ENCODE measurements at regions not wholly inside any gene's neighbourhood (a gene's known extent, or its start where the extent isn't known, plus 50 kb on each side); places are given as distances from the start of the nearest gene placed in this dataset.

GRCh38 chr11:128036556-128037093, 550.7 kb downstream of the ETS1 start:
- no peak for DNase-seq (ENCODE audit: low read depth in 2 of 2)

GRCh38 chr11:128036006-128036405, 551.4 kb downstream of the ETS1 start:
- DNase-seq (ENCODE audit: low read depth in 2 of 2) = no peak

- peak; percentile 54 to 56 for DNase-seq (ENCODE audit: low read depth in 2 of 2)
Observed at GRCh38 chr11:128031538-128032134, 555.7 kb downstream of the ETS1 start.

- DNase-seq (ENCODE audit: low read depth in 2 of 2) = no peak
Observed at GRCh38 chr11:128029219-128029722, 558.1 kb downstream of the ETS1 start.

GRCh38 chr11:128026596-128026995, 560.8 kb downstream of the ETS1 start:
- peak; percentile 67 to 69 for DNase-seq (ENCODE audit: low read depth in 2 of 2)

DNA sequence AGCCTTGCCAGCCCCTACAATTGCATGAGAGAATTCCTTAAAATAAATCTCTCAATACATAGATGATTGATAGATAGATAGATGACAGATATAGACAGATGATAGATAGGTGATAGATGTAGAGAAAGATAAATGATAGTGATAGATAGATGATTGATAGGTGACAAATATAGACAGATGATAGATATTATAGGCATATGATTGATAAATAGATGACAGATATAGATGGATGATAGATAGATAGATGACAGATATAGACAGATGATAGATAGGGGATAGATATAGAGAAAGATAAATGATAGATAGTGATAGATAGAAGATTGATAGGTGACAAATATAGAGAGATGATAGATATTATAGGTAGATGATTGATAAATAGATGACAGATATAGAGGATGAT, 564.6 kb downstream of the ETS1 start:
- DNase-seq (ENCODE audit: low read depth in 2 of 2) = no peak

DNA sequence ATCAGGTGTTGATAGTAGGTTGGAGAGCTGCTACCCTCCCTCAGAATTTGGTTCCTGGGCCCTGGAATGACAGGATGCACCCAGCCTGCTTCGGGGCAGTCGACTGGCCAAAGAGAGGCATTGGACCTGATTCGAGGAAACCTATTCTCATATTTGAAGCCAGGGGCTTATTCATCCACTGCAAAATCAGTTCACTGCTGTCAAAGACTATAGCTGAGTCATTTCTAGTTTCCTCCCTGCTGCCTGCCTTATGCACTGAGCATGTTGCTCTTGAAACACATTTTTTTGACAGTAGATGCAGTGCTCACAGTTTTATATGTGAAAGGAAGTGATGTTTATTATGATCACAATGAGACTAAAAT, 565.4 kb downstream of the ETS1 start:
- DNase-seq (ENCODE audit: low read depth in 2 of 2) = no peak

- no peak for DNase-seq (ENCODE audit: low read depth in 2 of 2)
Observed at GRCh38 chr11:128021349-128022006, 565.9 kb downstream of the ETS1 start.

DNA sequence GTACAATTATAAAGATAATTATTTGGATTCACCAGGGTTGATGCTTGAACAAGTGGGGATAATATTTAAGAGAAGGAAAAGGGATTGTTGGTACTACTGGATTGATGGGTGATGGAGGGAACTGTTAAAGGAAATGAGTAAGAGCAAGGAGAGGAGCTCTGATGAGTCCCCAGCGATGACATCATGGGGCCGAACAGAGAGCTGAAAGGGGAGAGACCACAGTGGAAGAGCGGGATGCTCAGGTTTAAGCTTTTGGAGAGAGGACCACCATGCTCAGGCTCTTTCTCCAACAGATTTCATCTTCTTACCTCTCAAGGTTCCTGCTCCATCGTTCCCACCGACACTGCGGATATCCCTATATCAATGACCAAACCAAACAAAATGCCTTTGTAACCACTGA, 568.7 kb downstream of the ETS1 start:
- no peak for DNase-seq (ENCODE audit: low read depth in 2 of 2)

DNA sequence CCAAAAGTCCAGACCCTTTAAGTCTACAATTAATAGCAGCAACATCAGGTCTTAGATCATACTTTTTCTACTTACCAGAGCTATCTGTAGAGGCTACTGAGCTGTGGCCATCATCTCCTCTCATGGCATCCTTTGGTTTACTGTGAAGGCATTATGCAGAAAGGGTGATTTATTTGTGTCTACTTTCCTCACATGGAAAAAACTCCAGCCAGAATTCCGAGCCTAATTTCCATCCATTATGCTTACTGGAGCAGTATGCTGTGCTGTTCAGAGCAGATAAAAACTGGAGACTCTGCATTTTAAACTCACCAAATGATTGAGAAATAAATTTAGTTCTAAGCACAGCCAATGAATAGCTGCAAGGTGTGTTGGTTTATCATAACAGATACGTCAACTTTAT, 581.8 kb downstream of the ETS1 start:
- no peak for DNase-seq (ENCODE audit: low read depth in 2 of 2)

GRCh38 chr11:127998421-127998820, 588.9 kb downstream of the ETS1 start:
- DNase-seq (ENCODE audit: low read depth in 2 of 2) = no peak

DNA sequence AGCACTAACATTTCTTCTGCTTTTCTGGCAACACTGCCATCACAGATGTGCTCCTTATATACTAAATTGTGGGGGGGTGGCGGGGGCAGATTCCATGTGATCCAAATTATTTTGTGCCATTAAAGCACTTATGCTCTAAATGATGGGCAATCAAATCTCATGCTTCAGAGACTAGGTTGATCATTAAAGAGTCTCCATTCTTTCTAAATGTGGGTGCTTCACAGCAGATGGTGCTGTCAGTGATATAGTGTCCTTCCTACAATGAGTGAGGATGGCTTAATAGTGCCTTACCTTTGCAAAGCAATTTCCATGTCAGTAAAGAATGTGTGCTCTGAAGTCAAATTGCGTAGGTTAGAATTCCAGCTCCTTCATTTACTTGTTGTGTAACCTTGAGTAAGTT, 589.8 kb downstream of the ETS1 start:
- DNase-seq (ENCODE audit: low read depth in 2 of 2) = no peak

DNA sequence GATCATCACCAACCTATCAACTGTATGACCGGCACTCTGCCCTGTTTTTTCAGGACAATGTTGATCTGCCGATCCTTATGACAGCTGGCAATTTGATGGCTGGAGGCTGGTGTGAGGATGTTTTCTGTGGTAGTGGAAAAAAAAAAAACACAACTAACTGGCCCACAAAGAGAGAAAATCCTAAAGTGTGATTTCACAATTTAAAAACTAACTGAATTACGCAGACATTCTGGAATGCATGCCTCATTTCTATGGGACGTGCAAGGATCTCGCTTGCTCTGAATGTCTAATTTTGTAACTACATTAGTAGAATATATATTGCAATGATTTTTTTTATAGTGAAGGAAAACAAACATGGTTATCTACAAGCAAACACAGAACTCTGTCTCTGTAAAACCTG, 590.5 kb downstream of the ETS1 start:
- peak; percentile 21 to 28 for DNase-seq (ENCODE audit: low read depth in 2 of 2)

GRCh38 chr11:127995921-127996320, 591.4 kb downstream of the ETS1 start:
- DNase-seq (ENCODE audit: low read depth in 2 of 2) = no peak

DNA sequence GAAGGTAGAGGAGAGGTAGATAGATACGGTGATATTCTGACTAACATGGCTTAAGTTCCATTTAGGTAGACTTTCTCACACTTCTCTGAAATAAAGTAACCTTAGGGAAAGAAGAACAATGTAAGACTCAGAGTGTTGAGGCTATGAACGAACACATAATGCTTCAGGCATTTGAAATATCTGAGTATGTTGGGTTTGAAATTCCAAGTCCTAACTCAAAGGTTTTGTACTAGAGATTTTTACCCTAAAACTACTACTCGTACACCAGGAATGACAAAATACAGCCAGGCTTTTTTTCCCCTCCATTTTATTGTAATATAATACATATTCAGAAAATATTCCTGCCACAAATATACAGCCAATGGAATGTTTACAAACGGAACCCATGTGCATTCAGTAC, 592.6 kb downstream of the ETS1 start:
- peak; percentile 69 to 74 for DNase-seq (ENCODE audit: low read depth in 2 of 2)

GRCh38 chr11:127993788-127994187, 593.6 kb downstream of the ETS1 start:
- no peak for DNase-seq (ENCODE audit: low read depth in 2 of 2)

- DNase-seq (ENCODE audit: low read depth in 2 of 2) = no peak
Observed at GRCh38 chr11:127993281-127993680, 594.1 kb downstream of the ETS1 start.

GRCh38 chr11:127986073-127986472, 601.3 kb downstream of the ETS1 start:
- DNase-seq (ENCODE audit: low read depth in 2 of 2) = no peak

DNA sequence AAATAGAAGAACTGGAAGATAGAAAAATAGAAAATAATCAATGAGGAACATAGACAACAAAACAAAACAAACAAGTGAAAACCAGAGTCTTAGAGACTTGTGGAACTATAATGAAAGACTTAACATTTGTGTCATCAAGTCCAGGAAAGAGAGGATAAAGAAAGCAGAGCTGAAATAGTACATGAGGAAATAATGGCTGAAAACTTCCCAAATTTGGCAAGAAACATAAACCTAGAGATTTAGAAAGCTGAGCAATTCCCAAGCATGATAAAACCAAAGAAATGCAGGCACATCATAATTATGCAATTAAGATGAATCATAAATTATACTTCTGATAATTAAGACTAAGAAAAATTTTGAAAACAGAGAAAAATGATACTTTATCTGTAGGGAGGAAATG, 614.5 kb downstream of the ETS1 start:
- no peak for DNase-seq (ENCODE audit: low read depth in 2 of 2)

DNA sequence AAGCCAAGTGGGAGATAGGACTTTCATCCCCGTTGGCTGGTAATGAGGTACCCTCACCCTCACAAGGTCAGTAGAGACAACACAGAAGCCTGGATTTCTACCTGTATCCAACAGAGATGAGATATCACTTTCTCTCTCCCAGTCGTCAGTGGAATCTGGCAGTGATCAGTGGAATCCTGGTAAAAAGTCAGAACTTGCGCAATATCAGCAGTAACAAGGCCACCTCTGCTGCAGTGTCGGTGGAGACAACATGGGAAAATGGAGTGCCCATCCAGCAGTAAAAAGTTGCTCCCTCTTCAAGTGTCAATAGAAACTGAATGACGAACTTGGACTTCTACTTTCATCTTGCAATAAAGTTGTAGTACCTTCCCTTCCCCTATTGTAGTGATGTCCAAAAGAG, 615.9 kb downstream of the ETS1 start:
- no peak for DNase-seq (ENCODE audit: low read depth in 2 of 2)

DNA sequence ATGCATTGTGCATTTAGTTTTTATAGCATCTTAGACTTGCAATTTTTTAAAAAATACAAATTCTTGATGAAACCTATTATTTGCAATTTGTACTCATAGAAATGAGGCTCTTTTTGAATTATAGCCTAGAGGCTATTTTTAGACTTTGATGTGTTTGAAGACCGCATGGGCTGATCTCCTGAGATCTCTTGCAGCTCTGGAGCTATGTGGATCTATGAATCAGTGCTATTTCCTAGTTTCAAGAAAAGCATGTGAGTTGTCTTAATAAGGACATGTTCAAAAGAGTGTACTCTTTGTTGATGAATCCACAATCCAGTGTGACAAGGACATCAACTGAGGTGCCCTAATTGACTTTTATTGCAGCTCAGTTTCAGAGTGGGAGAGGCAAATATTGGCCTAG, 620.5 kb downstream of the ETS1 start:
- DNase-seq (ENCODE audit: low read depth in 2 of 2) = no peak

DNA sequence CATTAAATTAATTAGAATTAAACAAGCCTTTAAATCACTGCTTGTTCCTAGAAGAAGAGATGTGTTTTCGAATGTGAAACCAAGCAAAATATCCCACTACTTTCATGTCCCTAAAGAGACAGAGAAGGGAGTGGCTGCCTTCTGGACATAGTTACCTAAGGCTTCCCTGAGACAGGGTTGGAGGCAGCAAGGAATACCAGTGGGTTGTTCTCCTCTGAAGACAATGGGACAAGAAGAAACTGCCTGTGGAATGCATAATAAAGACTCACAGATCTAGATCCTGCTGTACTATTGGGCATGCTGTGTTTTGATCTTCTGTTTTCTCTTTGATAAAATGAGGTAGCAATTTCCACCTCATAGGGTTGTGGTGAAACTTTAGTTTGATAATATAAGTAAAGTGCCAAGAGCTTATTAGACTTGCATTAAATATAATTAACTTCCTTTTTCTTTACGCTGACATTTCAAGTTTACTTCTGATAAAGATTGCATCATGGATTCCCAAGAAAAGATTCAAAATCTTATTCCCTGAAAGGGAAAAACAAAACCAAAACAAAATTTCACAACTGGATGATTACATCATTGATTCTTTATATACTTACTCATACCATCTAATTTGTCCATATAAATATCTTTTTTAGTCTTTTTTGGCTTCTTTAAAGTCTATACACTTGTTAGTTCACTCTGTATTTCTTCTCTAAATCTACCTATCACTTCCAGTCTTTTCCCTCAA, 621.3 kb downstream of the ETS1 start:
- DNase-seq (ENCODE audit: low read depth in 2 of 2) = no peak

- DNase-seq (ENCODE audit: low read depth in 2 of 2) = no peak
Observed at GRCh38 chr11:127962416-127962815, 624.9 kb downstream of the ETS1 start.
